ENCODE measurements at regions not wholly inside any gene's neighbourhood (a gene's known extent, or its start where the extent isn't known, plus 50 kb on each side); places are given as distances from the start of the nearest gene placed in this dataset.

- no peak for DNase-seq (ENCODE audit: extremely low read depth in 1 of 11, low read depth in 9 of 11, low spot score in 4 of 11)
Measured at GRCh38 chr17:69749911-69750310, 325.1 kb upstream of the KCNJ16 start.

- DNase-seq (ENCODE audit: extremely low read depth in 1 of 11, low read depth in 9 of 11, low spot score in 4 of 11): no peak
Measured at GRCh38 chr17:69757688-69758430, 317.2 kb upstream of the KCNJ16 start.

- DNase-seq (ENCODE audit: extremely low read depth in 1 of 11, low read depth in 9 of 11, low spot score in 4 of 11): no peak
Measured at GRCh38 chr17:69760562-69760961, 314.5 kb upstream of the KCNJ16 start.

DNA sequence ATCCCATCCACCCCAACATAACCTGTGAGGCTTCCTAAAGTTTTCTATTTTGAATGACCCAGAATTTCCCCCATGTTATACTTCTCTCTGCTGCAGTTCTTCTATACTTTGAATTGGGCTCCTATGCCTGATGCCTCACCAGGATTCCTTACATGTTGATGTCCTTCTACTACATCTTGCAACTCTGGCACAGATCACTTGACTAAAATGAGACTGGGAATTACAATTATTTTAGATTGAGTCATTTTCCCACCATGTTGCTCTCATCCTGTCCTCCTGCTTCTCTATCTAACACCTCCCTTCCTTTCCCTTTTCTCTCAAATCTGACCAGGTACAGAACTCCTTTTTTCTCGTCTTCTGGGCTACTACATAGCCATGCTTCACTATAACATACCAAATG is 314.0 kb upstream of the KCNJ16 start:
- DNase-seq (ENCODE audit: extremely low read depth in 1 of 11, low read depth in 9 of 11, low spot score in 4 of 11): no peak

GRCh38 chr17:69761767-69762321 is 313.2 kb upstream of the KCNJ16 start:
- no peak for DNase-seq (ENCODE audit: extremely low read depth in 1 of 11, low read depth in 9 of 11, low spot score in 4 of 11)

DNA sequence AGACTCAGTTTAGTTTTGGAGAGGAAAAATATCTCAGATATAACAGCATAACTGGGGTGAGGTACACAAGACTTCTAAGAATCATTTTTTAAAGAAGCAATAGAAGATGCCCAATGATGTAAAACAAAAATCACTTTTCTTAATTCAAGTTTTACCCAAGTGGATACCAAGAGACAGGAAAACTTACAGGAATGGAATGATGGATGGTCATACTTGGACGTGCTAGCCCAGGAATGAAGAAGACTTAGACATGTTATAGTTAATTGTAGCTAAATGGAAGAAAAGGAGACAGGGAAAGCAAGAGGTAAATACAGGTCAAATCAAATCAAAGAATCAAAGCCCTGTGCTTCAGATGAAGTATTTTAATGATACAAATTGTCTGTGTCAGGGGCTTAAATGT is 312.7 kb upstream of the KCNJ16 start:
- DNase-seq (ENCODE audit: extremely low read depth in 1 of 11, low read depth in 9 of 11, low spot score in 4 of 11): no peak

DNA sequence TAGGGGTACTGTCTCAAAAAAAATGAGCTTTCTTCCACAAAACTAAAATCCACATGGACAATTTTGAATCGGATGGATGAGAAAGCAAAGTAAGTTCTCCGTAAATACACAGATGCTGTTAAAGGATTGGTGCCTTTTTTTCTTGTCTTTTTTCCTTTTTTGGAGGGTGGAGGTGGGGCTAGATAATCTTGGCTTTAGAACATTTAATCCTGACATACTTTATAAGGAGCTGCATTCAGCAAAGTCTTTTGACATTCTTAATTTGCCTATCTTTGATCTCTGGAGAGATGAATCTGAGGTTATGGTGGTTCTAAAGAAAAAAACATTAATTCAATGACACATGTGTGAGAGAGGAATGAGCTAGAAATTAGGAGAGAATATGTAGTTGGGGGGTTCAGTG is 312.3 kb upstream of the KCNJ16 start:
- DNase-seq (ENCODE audit: extremely low read depth in 1 of 11, low read depth in 9 of 11, low spot score in 4 of 11): no peak

- peak in 1 of 11 donors; percentile 1 for DNase-seq (ENCODE audit: extremely low read depth in 1 of 11, low read depth in 9 of 11, low spot score in 4 of 11)
Measured at GRCh38 chr17:69763503-69763902, 311.5 kb upstream of the KCNJ16 start.

DNA sequence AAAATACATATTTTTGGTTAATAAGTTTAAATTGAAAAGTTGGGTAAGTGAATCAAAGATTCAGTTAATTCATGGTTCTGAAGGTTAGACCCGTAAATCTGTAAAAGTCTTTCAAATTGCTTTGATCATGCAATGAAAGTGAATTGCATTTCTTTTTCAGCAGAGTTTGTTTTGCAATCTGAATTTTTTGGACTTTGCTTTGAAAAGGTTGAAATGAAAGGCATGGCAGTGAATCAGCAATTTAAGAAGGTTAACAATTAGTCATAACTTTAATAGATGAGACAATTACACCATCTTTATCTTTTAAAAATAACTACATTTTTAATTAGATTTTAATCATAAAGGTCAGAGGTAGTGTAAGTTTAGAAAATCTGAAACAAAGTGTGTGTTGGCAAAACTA is 310.9 kb upstream of the KCNJ16 start:
- no peak for DNase-seq (ENCODE audit: extremely low read depth in 1 of 11, low read depth in 9 of 11, low spot score in 4 of 11)

GRCh38 chr17:69769050-69769449 is 306.0 kb upstream of the KCNJ16 start:
- no peak for DNase-seq (ENCODE audit: extremely low read depth in 1 of 11, low read depth in 9 of 11, low spot score in 4 of 11)

DNA sequence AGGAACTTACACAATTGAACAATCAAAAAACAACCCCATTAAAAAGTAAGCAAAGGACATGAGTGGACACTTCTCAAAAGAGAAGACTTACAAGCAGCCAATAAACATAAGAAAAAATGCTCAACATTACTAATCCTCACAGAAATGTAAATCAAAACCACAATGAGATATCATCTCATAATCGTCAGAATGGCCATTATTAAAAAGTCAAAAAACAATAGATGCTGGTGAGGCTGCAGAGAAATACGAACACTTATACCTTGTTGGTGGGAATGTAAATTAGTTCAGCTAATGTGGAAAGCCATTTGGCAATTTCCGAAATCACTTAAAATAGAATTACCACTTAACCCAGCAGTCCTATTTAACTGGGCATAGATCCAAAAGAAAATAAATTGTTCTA is 301.9 kb upstream of the KCNJ16 start:
- DNase-seq (ENCODE audit: extremely low read depth in 1 of 11, low read depth in 9 of 11, low spot score in 4 of 11): no peak

DNA sequence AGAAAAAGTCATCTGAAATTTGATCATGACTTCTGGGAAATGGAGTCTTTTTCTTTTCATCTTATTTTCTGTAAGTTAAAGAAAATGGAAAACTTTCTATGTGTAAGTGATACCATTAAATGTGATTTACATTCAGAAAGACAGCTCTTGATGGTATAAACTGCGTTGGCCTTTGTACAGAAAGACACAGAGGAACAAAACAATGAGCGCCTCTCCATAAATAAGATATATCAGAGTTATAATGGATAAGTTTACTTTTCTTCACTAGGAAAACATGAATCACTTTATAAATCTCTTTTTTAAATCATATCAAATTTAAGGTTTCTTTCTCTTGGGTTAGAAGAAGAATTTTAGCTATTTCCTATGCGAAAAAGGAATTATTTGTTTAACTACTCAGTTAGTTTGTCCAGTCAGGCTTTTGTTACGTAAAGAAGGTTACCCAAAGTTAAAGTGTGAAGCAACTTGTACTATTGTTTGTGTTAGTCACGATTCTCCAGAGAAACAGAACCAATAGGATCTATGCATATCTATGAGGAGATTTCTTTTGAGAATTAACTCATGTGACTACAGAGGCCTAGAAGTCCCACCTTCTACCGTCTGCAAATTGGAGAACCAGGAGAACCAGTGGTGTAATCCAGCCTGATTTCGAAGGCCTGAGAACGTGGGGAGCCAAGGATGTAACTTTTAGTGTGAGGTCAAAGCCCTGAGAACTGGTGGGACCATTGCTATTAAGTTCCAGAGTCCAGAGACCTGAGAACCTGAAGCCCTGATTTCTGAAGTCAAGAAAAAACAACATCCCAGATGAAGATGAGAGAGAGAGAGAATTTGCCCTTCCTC is 295.4 kb upstream of the KCNJ16 start:
- no peak for DNase-seq (ENCODE audit: extremely low read depth in 1 of 11, low read depth in 9 of 11, low spot score in 4 of 11)

- DNase-seq (ENCODE audit: extremely low read depth in 1 of 11, low read depth in 9 of 11, low spot score in 4 of 11): no peak
Measured at GRCh38 chr17:69783865-69784264, 291.2 kb upstream of the KCNJ16 start.

GRCh38 chr17:69788957-69789356 is 286.1 kb upstream of the KCNJ16 start:
- no peak for DNase-seq (ENCODE audit: extremely low read depth in 1 of 11, low read depth in 9 of 11, low spot score in 4 of 11)

DNA sequence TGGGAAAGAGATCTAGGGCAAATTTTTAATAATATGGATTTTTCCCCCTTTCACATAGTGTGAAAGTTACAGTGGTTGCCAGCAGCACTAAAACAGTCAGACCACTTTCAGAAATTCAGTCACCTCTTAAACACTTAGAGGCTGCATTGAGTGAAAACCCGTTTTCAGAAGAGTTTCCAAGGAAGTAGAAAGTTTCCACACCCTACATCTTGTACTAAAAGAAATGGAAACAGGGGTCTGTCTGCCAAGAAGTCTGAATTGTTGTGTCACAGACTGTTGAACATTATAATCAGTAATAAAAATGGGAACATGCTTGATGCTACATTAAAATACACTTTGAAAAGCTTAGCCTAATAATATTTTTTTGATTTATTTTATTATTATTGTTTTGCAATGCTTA is 278.9 kb upstream of the KCNJ16 start:
- no peak for DNase-seq (ENCODE audit: extremely low read depth in 1 of 11, low read depth in 9 of 11, low spot score in 4 of 11)

DNA sequence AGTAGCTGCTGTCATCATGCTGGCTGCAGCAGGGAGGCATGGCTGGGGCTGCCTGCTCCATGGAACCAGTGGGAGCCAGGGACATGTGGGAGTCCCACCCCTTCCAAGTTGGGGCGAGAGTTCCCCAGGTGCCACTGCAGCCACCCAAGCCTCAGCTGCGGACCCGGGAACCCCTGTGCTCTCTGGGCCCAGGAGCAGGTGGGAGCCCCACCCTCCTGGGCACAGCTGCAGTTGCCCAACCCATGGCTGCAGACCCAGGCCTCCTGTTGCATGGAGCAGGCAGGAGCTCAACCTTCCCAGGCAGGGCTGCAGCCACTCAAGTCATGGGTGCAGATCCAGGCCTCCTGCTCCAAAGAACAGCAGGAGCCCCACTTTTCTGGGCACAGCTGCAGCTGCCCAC is 274.2 kb upstream of the KCNJ16 start:
- no peak for DNase-seq (ENCODE audit: extremely low read depth in 1 of 11, low read depth in 9 of 11, low spot score in 4 of 11)

DNA sequence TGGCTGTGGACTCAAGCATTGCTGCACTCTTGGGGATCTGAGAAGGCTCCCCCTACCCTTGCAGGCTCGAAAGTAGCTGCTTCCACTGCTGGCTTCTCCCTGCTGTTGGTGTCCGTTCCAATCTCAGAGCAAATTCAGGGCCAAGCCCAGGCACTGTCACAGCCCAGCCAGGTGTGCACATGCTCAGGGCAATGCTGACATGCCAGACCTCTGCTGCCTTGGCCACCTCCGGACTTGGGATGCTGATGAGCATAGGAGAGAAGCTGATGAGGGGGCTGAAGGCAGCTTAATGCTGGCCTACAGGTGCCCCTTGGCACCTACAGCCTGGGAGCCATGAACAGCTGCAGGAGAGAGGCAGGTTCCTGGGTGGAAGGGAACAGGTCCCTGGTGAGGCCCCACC is 273.7 kb upstream of the KCNJ16 start:
- DNase-seq (ENCODE audit: extremely low read depth in 1 of 11, low read depth in 9 of 11, low spot score in 4 of 11): no peak

DNA sequence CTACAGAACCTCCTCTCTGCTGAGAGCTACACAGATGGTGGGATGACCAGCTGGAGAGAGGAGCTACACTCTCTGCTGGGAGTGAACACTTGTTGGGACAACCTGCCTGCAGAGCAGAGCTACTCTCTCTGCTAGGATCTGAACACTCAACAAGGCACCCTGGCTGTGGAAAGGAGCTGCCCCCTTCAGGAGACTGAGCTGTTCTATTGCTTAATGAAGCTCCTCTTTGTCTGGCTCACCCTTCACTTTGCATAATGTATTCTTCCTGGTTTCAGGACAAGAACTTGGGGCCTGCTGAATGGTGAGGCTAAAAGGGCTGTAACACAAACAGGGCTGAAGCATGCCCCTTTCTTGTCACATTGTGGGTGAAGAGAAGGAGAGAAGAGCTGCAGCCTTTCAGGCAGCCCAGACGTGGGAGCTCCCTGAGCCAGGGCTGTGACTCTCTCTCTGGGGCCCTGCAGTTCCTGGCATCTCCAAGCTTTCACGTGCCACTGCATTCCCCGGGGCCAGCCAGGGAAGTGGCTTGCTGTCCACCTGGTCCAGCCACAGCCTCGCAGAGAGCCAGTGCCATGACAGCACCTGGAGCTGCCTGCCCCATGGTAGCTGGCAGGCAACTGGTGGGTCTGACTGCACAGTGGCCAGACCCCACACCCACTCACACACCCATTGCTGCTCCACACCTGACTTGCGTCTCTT is 272.8 kb upstream of the KCNJ16 start:
- no peak for DNase-seq (ENCODE audit: extremely low read depth in 1 of 11, low read depth in 9 of 11, low spot score in 4 of 11)

DNA sequence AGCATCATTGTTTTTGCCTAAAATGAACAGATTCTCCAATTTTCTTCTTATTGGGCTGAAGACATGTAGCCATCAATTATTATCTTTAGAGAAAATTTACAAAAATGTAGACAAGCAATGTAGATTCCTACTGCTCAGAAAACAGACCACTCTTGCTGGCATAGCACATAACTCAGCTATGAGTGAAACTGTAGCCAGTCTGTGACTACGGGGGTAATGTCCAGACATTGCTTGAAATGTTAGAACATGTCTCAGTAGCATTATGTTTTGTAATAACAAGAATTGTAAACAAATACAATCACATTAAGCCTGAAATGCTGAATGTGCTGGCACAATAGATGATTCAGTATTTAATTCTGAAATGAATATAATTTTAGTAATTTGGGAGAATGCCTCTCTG is 265.7 kb upstream of the KCNJ16 start:
- DNase-seq (ENCODE audit: extremely low read depth in 1 of 11, low read depth in 9 of 11, low spot score in 4 of 11): no peak
